EL (cell line): ENCODE measurements at regions not wholly inside any gene's neighbourhood (a gene's known extent, or its start where the extent isn't known, plus 50 kb on each side); places are given as distances from the start of the nearest gene placed in this dataset.

Source experiments
- DNase-seq: peaks from one replicate; pipeline ENCODE4 v3.0.0-alpha.2; 2016

GRCh38 chr2:10985901-10986535 lies 74.3 kb downstream of the KCNF1 start:
- no peak for DNase-seq

- no peak for DNase-seq
Measured at GRCh38 chr2:10987439-10987838, 75.7 kb downstream of the KCNF1 start.

- DNase-seq, result no peak
Measured at GRCh38 chr2:10987861-10988260, 76.1 kb downstream of the KCNF1 start.

GRCh38 chr2:10989151-10989550 lies 77.4 kb downstream of the KCNF1 start:
- DNase-seq, result no peak

GRCh38 chr2:10989782-10990181 lies 78.0 kb downstream of the KCNF1 start:
- no peak for DNase-seq

- no peak for DNase-seq
Measured at GRCh38 chr2:10990561-10991111, 78.9 kb downstream of the KCNF1 start.

GRCh38 chr2:10992023-10992791 lies 80.5 kb downstream of the KCNF1 start:
- no peak for DNase-seq

- peak; percentile 26 for DNase-seq
Measured at GRCh38 chr2:10993001-10993481, 81.3 kb downstream of the KCNF1 start.

GRCh38 chr2:10995366-10995970 lies 83.7 kb downstream of the KCNF1 start:
- no peak for DNase-seq

- peak; percentile 7 for DNase-seq
Measured at GRCh38 chr2:11004199-11004598, 92.5 kb downstream of the KCNF1 start.

- no peak for DNase-seq
Measured at GRCh38 chr2:11005032-11005431, 93.3 kb downstream of the KCNF1 start.

GRCh38 chr2:11006191-11006590 lies 94.5 kb downstream of the KCNF1 start:
- no peak for DNase-seq

GRCh38 chr2:11007331-11008264 lies 95.9 kb downstream of the KCNF1 start:
- DNase-seq, result no peak

- no peak for DNase-seq
Measured at GRCh38 chr2:11008773-11009172, 97.0 kb downstream of the KCNF1 start.

- DNase-seq, result no peak
Measured at GRCh38 chr2:11009176-11009575, 97.4 kb downstream of the KCNF1 start.

- no peak for DNase-seq
Measured at GRCh38 chr2:11009891-11010290, 98.2 kb downstream of the KCNF1 start.

- no peak for DNase-seq
Measured at GRCh38 chr2:11011359-11011758, 99.6 kb downstream of the KCNF1 start.

- DNase-seq, result no peak
Measured at GRCh38 chr2:11012131-11012693, 100.5 kb downstream of the KCNF1 start.

GRCh38 chr2:11013196-11013595 lies 101.5 kb downstream of the KCNF1 start:
- DNase-seq, result no peak

GRCh38 chr2:11014026-11014425 lies 102.3 kb downstream of the KCNF1 start:
- no peak for DNase-seq

- no peak for DNase-seq
Measured at GRCh38 chr2:11016735-11017388, 105.1 kb downstream of the KCNF1 start.

GRCh38 chr2:11017921-11018320 lies 106.2 kb downstream of the KCNF1 start:
- DNase-seq, result no peak
